NT2/D1 (cell line): ENCODE measurements at regions not wholly inside any gene's neighbourhood (a gene's known extent, or its start where the extent isn't known, plus 50 kb on each side); places are given as distances from the start of the nearest gene placed in this dataset.

ENCODE experiments used
- DNase-seq: peaks from one replicate; pipeline ENCODE4 v3.0.0-alpha.2; 2011; ENCODE audit warnings: low read depth, low spot score
- H3K27me3 ChIP-seq: 2 replicates; pipeline ENCODE4 v1.6.0; 2011; ENCODE audit warnings: mild to moderate bottlenecking; ENCODE audit not compliant: insufficient read length, insufficient read depth
- H3K36me3 ChIP-seq: 2 replicates; pipeline ENCODE4 v1.6.1; 2011; ENCODE audit warnings: mild to moderate bottlenecking, low read length, mixed read lengths; ENCODE audit not compliant: insufficient read depth, insufficient read length
- H3K4me1 ChIP-seq: 2 replicates; pipeline ENCODE4 v1.5.1; 2011; ENCODE audit not compliant: insufficient read depth, insufficient read length
- H3K4me3 ChIP-seq: 2 replicates; pipeline ENCODE4 v1.5.1; 2011; ENCODE audit warnings: low read depth; ENCODE audit not compliant: insufficient read length
- H3K9ac ChIP-seq: 2 replicates; pipeline ENCODE4 v1.6.0; 2011; ENCODE audit warnings: low read depth; ENCODE audit not compliant: insufficient read length
- H3K9me3 ChIP-seq: 2 replicates; pipeline ENCODE4 v1.5.1; 2011; ENCODE audit warnings: mild to moderate bottlenecking, low read length; ENCODE audit not compliant: insufficient read depth
- SUZ12 ChIP-seq: IDR thresholded peaks from 2 replicates; pipeline ENCODE4 v1.6.1; 2011; ENCODE audit not compliant: insufficient read length, insufficient read depth; ENCODE audit errors: extremely low read depth
- YY1 ChIP-seq: IDR thresholded peaks from 2 replicates; pipeline ENCODE4 v1.6.1; 2011; ENCODE audit not compliant: insufficient read length, insufficient read depth
- ZNF274 ChIP-seq: IDR thresholded peaks from 2 replicates; pipeline ENCODE4 v1.6.1; 2011; ENCODE audit warnings: mild to moderate bottlenecking, low read depth, low read length

- TF ChIP-seq SUZ12, result no peak
- no peak for TF ChIP-seq YY1
- no peak for TF ChIP-seq ZNF274
- H3K4me3 ChIP-seq, result no peak overlapping the region
- H3K36me3 ChIP-seq, result no peaks in the 10 kb centered on the region
- H3K27me3 ChIP-seq, result no peaks in the 10 kb centered on the region
- H3K9me3 ChIP-seq, result no peaks in the 10 kb centered on the region
- no peaks in the 10 kb centered on the region for H3K4me1 ChIP-seq
- no peak for DNase-seq
- no peak overlapping the region for H3K9ac ChIP-seq
Measured at GRCh38 chr5:158644301-158644700, 455.4 kb downstream of the EBF1 start.

GRCh38 chr5:158643840-158644239 lies 455.9 kb downstream of the EBF1 start:
- Histone ChIP-seq H3K9me3 (no peaks in the 10 kb centered on the region), H3K36me3 (no peaks in the 10 kb centered on the region), H3K4me3 (no peak overlapping the region), H3K27me3 (no peaks in the 10 kb centered on the region), H3K9ac (no peak overlapping the region), H3K4me1 (no peaks in the 10 kb centered on the region)
- no peak for TF ChIP-seq YY1
- no peak for TF ChIP-seq ZNF274
- no peak for TF ChIP-seq SUZ12
- DNase-seq, result no peak

DNA sequence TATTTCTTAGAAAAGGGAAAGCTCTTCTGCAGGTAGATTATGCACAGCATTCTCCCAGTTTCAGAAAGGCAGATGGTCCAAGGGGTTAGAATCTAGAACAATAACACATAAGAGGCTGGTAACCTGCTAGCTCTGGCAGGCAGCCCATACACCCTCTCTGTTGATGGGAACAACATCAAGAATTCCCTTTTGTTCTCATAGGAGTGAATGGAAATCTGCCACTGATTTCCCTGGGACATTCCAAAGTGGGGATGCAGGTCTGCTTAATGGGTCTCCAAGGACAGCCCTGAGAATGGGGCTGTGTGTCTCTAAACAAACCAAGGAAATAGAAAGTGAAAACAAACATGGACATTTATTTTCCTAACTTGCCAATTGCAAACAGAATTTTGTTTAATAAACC lies 456.8 kb downstream of the EBF1 start:
- Histone ChIP-seq H3K9ac (no peak overlapping the region), H3K9me3 (no peaks in the 10 kb centered on the region), H3K4me3 (no peak overlapping the region), H3K4me1 (no peaks in the 10 kb centered on the region), H3K27me3 (no peaks in the 10 kb centered on the region), H3K36me3 (no peaks in the 10 kb centered on the region)
- TF ChIP-seq ZNF274, result no peak
- TF ChIP-seq YY1, result no peak
- no peak for TF ChIP-seq SUZ12
- DNase-seq, result no peak

GRCh38 chr5:158641016-158641415 lies 458.7 kb downstream of the EBF1 start:
- TF ChIP-seq ZNF274 (no peak), YY1 (no peak), SUZ12 (no peak)
- no peak for DNase-seq
- no peaks in the 10 kb centered on the region for H3K27me3 ChIP-seq

GRCh38 chr5:158640593-158640980 lies 459.1 kb downstream of the EBF1 start:
- no peak overlapping the region for H3K4me3 ChIP-seq
- TF ChIP-seq SUZ12 (no peak), ZNF274 (no peak), YY1 (no peak)
- H3K9ac ChIP-seq, result no peak overlapping the region
- H3K27me3 ChIP-seq, result no peaks in the 10 kb centered on the region
- no peak for DNase-seq
- H3K36me3 ChIP-seq, result no peaks in the 10 kb centered on the region
- H3K9me3 ChIP-seq, result no peaks in the 10 kb centered on the region
- H3K4me1 ChIP-seq, result no peaks in the 10 kb centered on the region

More at GRCh38 chr5:158641016-158641415, 458.7 kb downstream of the EBF1 start:
- H3K9me3 ChIP-seq, result no peaks in the 10 kb centered on the region
- H3K9ac ChIP-seq, result no peak overlapping the region
- no peaks in the 10 kb centered on the region for H3K36me3 ChIP-seq
- no peaks in the 10 kb centered on the region for H3K4me1 ChIP-seq
- no peak overlapping the region for H3K4me3 ChIP-seq

- no peak overlapping the region for H3K9ac ChIP-seq
- TF ChIP-seq ZNF274 (no peak), YY1 (no peak), SUZ12 (no peak)
- H3K27me3 ChIP-seq, result no peaks in the 10 kb centered on the region
- H3K36me3 ChIP-seq, result no peaks in the 10 kb centered on the region
- H3K4me3 ChIP-seq, result no peak overlapping the region
- H3K9me3 ChIP-seq, result no peaks in the 10 kb centered on the region
- no peaks in the 10 kb centered on the region for H3K4me1 ChIP-seq
- no peak for DNase-seq
Measured at GRCh38 chr5:158639881-158640592, 459.7 kb downstream of the EBF1 start.

DNA sequence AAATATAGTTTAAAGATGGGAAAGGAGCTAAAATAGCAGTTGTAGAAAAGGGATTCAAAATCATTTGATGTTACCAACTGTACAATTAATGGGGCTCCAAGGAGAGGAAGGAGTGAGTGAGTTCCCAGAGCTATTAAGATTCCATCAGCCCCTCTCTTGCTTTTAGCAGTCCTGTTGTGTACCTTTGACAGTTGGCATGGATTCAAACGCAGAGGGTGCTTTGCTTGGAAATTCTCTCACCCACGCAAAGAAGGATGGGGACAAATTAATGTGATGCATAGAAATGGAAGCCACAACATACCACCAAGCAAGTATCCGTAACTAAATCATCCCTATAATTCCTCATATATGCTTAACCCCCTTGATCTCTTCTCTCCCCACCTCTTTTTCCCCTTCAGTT lies 461.3 kb downstream of the EBF1 start:
- Histone ChIP-seq H3K9ac (no peak overlapping the region), H3K4me3 (no peak overlapping the region), H3K27me3 (no peaks in the 10 kb centered on the region), H3K36me3 (no peaks in the 10 kb centered on the region), H3K9me3 (no peaks in the 10 kb centered on the region), H3K4me1 (no peaks in the 10 kb centered on the region)
- no peak for DNase-seq
- no peak for TF ChIP-seq YY1
- no peak for TF ChIP-seq SUZ12

DNA sequence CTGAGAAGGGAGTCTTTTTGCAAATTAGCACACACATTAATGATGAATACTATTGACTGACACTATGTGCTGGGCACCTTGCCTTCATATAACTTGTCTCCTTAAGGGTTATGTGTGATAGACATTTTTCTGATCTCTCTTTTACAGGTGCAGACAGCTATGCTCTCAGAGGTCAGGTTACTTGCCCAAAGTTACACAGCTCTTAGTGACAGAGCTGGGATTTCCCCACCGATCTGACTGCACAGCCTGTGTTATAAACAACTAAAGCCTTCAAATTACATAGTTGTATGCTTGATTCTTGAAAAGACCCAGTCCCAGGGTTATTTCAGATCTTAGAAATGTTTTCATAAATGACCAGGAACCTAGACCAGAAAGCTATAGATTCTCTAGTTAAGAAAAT lies 462.7 kb downstream of the EBF1 start:
- H3K36me3 ChIP-seq, result no peaks in the 10 kb centered on the region
- no peak overlapping the region for H3K4me3 ChIP-seq
- H3K27me3 ChIP-seq, result no peaks in the 10 kb centered on the region
- no peak overlapping the region for H3K9ac ChIP-seq
- no peak for DNase-seq
- TF ChIP-seq ZNF274 (no peak), SUZ12 (no peak), YY1 (no peak)
- H3K9me3 ChIP-seq, result no peaks in the 10 kb centered on the region
- no peaks in the 10 kb centered on the region for H3K4me1 ChIP-seq
